ENCODE measurements at regions not wholly inside any gene's neighbourhood (a gene's known extent, or its start where the extent isn't known, plus 50 kb on each side); places are given as distances from the start of the nearest gene placed in this dataset.

DNA sequence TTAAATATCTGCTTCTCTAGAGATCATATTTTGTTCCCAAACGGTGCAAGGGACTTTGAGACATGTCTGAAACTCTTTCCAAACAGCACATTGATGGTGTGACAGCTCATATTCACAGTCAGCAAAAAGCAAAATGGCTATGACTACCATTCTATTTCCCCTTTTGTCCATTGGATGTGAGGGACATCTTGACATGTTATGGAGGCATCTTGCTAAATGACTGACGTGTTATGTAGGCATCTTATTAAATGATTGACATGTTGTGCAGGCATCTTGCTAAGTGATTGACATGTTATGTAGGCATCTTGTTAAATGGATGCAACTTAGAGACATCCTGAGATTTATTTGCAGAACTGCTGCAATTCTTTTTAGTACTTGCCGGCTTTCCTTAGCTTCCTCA, 255.8 kb downstream of the DLL1 start:
- no peak for TF ChIP-seq CTCF (IDR thresholded peaks at IDR 0.05)
- no peak for TF ChIP-seq POLR2A (IDR thresholded peaks at IDR 0.05)
- TF ChIP-seq EP300 (IDR thresholded peaks at IDR 0.05), result no peak
- TF ChIP-seq POLR2AphosphoS5 (IDR thresholded peaks at IDR 0.05), result no peak
